K562 (cell line): ENCODE measurements at regions not wholly inside any gene's neighbourhood (a gene's known extent, or its start where the extent isn't known, plus 50 kb on each side); places are given as distances from the start of the nearest gene placed in this dataset.

Experiments
- BACH1 ChIP-seq: fragments of 200-800 bp; sonication (Bioruptor generic); IDR thresholded peaks from 2 replicates; pipeline ENCODE4 v1.6.1; 2016; ENCODE audit warnings: missing genetic modification characterization, missing compliant biosample characterization
- BCLAF1 ChIP-seq, 2 experiments: fragments of 450-650 bp in 1 of 2; IDR thresholded peaks; 2 replicates each; pipeline ENCODE4 v1.6.1; 2011 to 2017; ENCODE audit warnings: low read depth in 2 of 2, antibody characterized with exemption in 1 of 2, borderline replicate concordance in 1 of 2, low read length in 1 of 2, mild to moderate bottlenecking in 1 of 2, mixed read lengths in 1 of 2; ENCODE audit not compliant: control insufficient read depth in 1 of 2
- C11orf30 ChIP-seq: fragments of 450-650 bp; IDR thresholded peaks from 2 replicates; pipeline ENCODE4 v1.6.1; 2016; ENCODE audit warnings: low read depth, mild to moderate bottlenecking
- CBFA2T3 ChIP-seq: fragments of 450-650 bp; IDR thresholded peaks from 2 replicates; pipeline ENCODE4 v1.6.1; 2017
- CC2D1A ChIP-seq: fragments of 450-650 bp; IDR thresholded peaks from 2 replicates; pipeline ENCODE4 v1.6.1; 2017; ENCODE audit warnings: mild to moderate bottlenecking
- DPF2 ChIP-seq: fragments of 450-650 bp; IDR thresholded peaks from 2 replicates; pipeline ENCODE4 v1.6.1; 2016
- ELF1 ChIP-seq: fragments of 200-800 bp; sonication (Bioruptor generic); IDR thresholded peaks from 2 replicates; pipeline ENCODE4 v1.6.1; 2016; ENCODE audit warnings: missing genetic modification characterization, missing compliant biosample characterization
- FOS ChIP-seq: IDR thresholded peaks from 3 replicates; pipeline ENCODE4 v1.6.1; 2011; ENCODE audit not compliant: insufficient read length; ENCODE audit errors: extremely low read depth
- FOSL1 ChIP-seq: fragments of 200-800 bp; sonication (Bioruptor generic); conservative IDR thresholded peaks from 2 replicates; pipeline ENCODE4 v1.6.1; 2016; ENCODE audit warnings: missing genetic modification characterization, missing compliant biosample characterization
- FOXM1 ChIP-seq, 2 experiments: fragments of 450-650 bp in 1 of 2; sonication (generic) in 1 of 2; formaldehyde crosslinking in 1 of 2; IDR thresholded peaks; 2 replicates each; pipeline versions ENCODE4 v1.6.1 to v1.9.0; 2017 to 2022; ENCODE audit warnings: low read depth in 2 of 2, mild to moderate bottlenecking in 2 of 2, missing genetic modification reagents in 1 of 2, moderate library complexity in 1 of 2
- GATA2 ChIP-seq: sonication (generic); formaldehyde crosslinking; IDR thresholded peaks from 2 replicates; pipeline ENCODE4 v1.4.0; 2020; ENCODE audit warnings: mild to moderate bottlenecking, missing genetic modification reagents
- LCOR ChIP-seq: sonication (generic); formaldehyde crosslinking; IDR thresholded peaks from 2 replicates; pipeline ENCODE4 v1.8.0; 2022; ENCODE audit warnings: mild to moderate bottlenecking, missing genetic modification reagents
- NCOR1 ChIP-seq: fragments of 450-650 bp; IDR thresholded peaks from 2 replicates; pipeline ENCODE4 v1.6.1; 2016; ENCODE audit warnings: mild to moderate bottlenecking, moderate library complexity
- NFE2 ChIP-seq: IDR thresholded peaks from 2 replicates; pipeline ENCODE4 v1.6.1; 2014; ENCODE audit warnings: antibody characterized with exemption, low read depth
- PML ChIP-seq: IDR thresholded peaks from 2 replicates; pipeline ENCODE4 v1.6.1; 2012; ENCODE audit warnings: low read length, inconsistent platforms
- SMARCA5 ChIP-seq: fragments of 450-650 bp; IDR thresholded peaks from 2 replicates; pipeline ENCODE4 v1.6.1; 2016
- TBL1XR1 ChIP-seq, 2 experiments: IDR thresholded peaks; 2 replicates each; pipeline ENCODE4 v1.6.1; 2012; ENCODE audit warnings: improper control_type of control experiment in 2 of 2, low read length in 2 of 2, mild to moderate bottlenecking in 1 of 2
- TEAD4 ChIP-seq, 2 experiments: sonication (generic) in 1 of 2; formaldehyde crosslinking in 1 of 2; IDR thresholded peaks; 2 replicates each; pipeline versions ENCODE4 v1.6.1 to v1.8.0; 2012 to 2022; ENCODE audit warnings: borderline replicate concordance in 1 of 2, inconsistent platforms in 1 of 2, low read length in 1 of 2, mild to moderate bottlenecking in 1 of 2, missing genetic modification reagents in 1 of 2
- TSHZ1 ChIP-seq: fragments of 250-450 bp; sonication (Bioruptor Pico); IDR thresholded peaks from 2 replicates; pipeline ENCODE4 v1.4.0; 2020; ENCODE audit warnings: mild to moderate bottlenecking, moderate library complexity
- UBTF ChIP-seq, 2 experiments: IDR thresholded peaks; 2 replicates each; pipeline ENCODE4 v1.6.1; 2012; ENCODE audit warnings: improper control_type of control experiment in 2 of 2, low read depth in 2 of 2, low read length in 2 of 2, borderline replicate concordance in 1 of 2
- ZNF384 ChIP-seq: IDR thresholded peaks from 2 replicates; pipeline ENCODE4 v1.6.1; 2012; ENCODE audit warnings: low read depth, low read length, improper control_type of control experiment

GRCh38 chr15:87610366-87610765 lies 646.2 kb downstream of the NTRK3 start (continued):
- TF ChIP-seq TSHZ1 (CRISPR knock-in tag) (no peak), BCLAF1 (IDR thresholded peaks at IDR 0.05; ENCODE audit: borderline replicate concordance in 1 of 2, control insufficient read depth in 1 of 2, low read depth in 2 of 2, low read length in 1 of 2) (0 out of 4 replicates have a peak, but pooled peaks of 1 of the 2 experiments have one; percentile 36), C11orf30 (peak; percentile 84), TEAD4 (IDR thresholded peaks at IDR 0.05; ENCODE audit: low read length) (peak; percentile 83), TEAD4 (CRISPR knock-in tag; IDR thresholded peaks at IDR 0.05; ENCODE audit: borderline replicate concordance) (no peak), CC2D1A (peak; percentile 85), FOS (peak; percentile 48), FOXM1 (IDR thresholded peaks at IDR 0.05; ENCODE audit: low read depth) (peak; percentile 95), FOXM1 (CRISPR knock-in tag; IDR thresholded peaks at IDR 0.05; ENCODE audit: low read depth) (no peak), NFE2 (peak; percentile 89), NCOR1 (peak; percentile 62; the same call in 1 of the 2 replicates), FOSL1 (peak; percentile 95), GATA2 (CRISPR knock-in tag) (peak; percentile 52), UBTF (IDR thresholded peaks at IDR 0.05; ENCODE audit: borderline replicate concordance in 1 of 2, low read depth in 2 of 2, low read length in 2 of 2) (0 out of 4 replicates have a peak, but pooled peaks of 1 of the 2 experiments have one; percentile 26), DPF2 (peak; percentile 92), PML (peak; percentile 41; the same call in 1 of the 2 replicates), ZNF384 (peak; percentile 79), LCOR (CRISPR knock-in tag) (no peak), ELF1 (0 out of 2 replicates have a peak, but pooled peaks have one; percentile 33), CBFA2T3 (peak; percentile 88), BACH1 (peak; percentile 87), SMARCA5 (no peak), TBL1XR1 (IDR thresholded peaks at IDR 0.05; ENCODE audit: low read length in 2 of 2) (0 out of 4 replicates have a peak, but pooled peaks of 1 of the 2 experiments have one; percentile 20)
